GM20000 (cell line): ENCODE measurements at regions not wholly inside any gene's neighbourhood (a gene's known extent, or its start where the extent isn't known, plus 50 kb on each side); places are given as distances from the start of the nearest gene placed in this dataset.
"Not testable (repeated sequence)": the region's sequence is repeated elsewhere in the genome, so short reads cannot be mapped to it uniquely, and the experiment has no call there.

Source experiments
- DNase-seq: peaks from one replicate; pipeline ENCODE4 v3.0.0; 2012; ENCODE audit warnings: low spot score
- CTCF ChIP-seq: IDR thresholded peaks from 2 replicates; pipeline ENCODE4 v1.5.1; 2012; ENCODE audit warnings: mild to moderate bottlenecking, control low read depth; ENCODE audit errors: extremely low read depth, missing control alignments

GRCh38 chr6:170222498-170223471, 68.1 kb downstream of the DLL1 start:
- no peak for DNase-seq

GRCh38 chr6:170221753-170222400, 69.0 kb downstream of the DLL1 start:
- no peak for TF ChIP-seq CTCF
- no peak for DNase-seq

More at GRCh38 chr6:170222498-170223471, 68.1 kb downstream of the DLL1 start:
- TF ChIP-seq CTCF = no peak

- no peak for TF ChIP-seq CTCF
- DNase-seq = no peak
Measured at GRCh38 chr6:170221052-170221752, 69.7 kb downstream of the DLL1 start.

GRCh38 chr6:170213637-170214018, 77.2 kb downstream of the DLL1 start:
- DNase-seq = not testable (repeated sequence)

- no peak for DNase-seq
- no peak for TF ChIP-seq CTCF
Measured at GRCh38 chr6:170212956-170213636, 77.8 kb downstream of the DLL1 start.

- TF ChIP-seq CTCF = no peak
- DNase-seq = no peak
Measured at GRCh38 chr6:170212051-170212756, 78.7 kb downstream of the DLL1 start.

- TF ChIP-seq CTCF = no peak
- DNase-seq = no peak
Measured at GRCh38 chr6:170211404-170212025, 79.4 kb downstream of the DLL1 start.
